Endometrial microvascular endothelial cells (primary cell): ENCODE measurements at regions not wholly inside any gene's neighbourhood (a gene's known extent, or its start where the extent isn't known, plus 50 kb on each side); places are given as distances from the start of the nearest gene placed in this dataset.
"Not testable (repeated sequence)": the region's sequence is repeated elsewhere in the genome, so short reads cannot be mapped to it uniquely, and the experiment has no call there.

Experiments used
- in situ Hi-C: cut with HindIII; loops from 2 replicates; pipeline ENCODE4 v1.10.0; 2017; ENCODE audit warnings: low sequenced_read_pairs, low pct_unique_long_range_greater_than_20kb; ENCODE audit errors: inconsistent ontology term

- in situ Hi-C loops: not testable (repeated sequence)
These were observed 910.5 kb downstream of the TLE4 start for GRCh38 chr9:80482251-80482650.

- in situ Hi-C loops: no loop called here
These were observed 895.9 kb downstream of the TLE4 start for GRCh38 chr9:80467632-80468031.

GRCh38 chr9:80465556-80465955 is 893.8 kb downstream of the TLE4 start:
- in situ Hi-C loops: no loop called here

GRCh38 chr9:80449513-80449912 is 877.7 kb downstream of the TLE4 start:
- in situ Hi-C loops: no loop called here

- in situ Hi-C loops: no loop called here
These were observed 877.2 kb downstream of the TLE4 start for GRCh38 chr9:80448996-80449395.

GRCh38 chr9:80447876-80448275 is 876.1 kb downstream of the TLE4 start:
- in situ Hi-C loops: no loop called here

GRCh38 chr9:80440724-80441123 is 869.0 kb downstream of the TLE4 start:
- in situ Hi-C loops: no loop called here

- in situ Hi-C loops: no loop called here
These were observed 866.1 kb downstream of the TLE4 start for GRCh38 chr9:80437825-80438224.

- in situ Hi-C loops: no loop called here
These were observed 865.4 kb downstream of the TLE4 start for GRCh38 chr9:80437091-80437640.

GRCh38 chr9:80435591-80435990 is 863.8 kb downstream of the TLE4 start:
- in situ Hi-C loops: no loop called here

GRCh38 chr9:80426992-80427391 is 855.2 kb downstream of the TLE4 start:
- in situ Hi-C loops: no loop called here

- in situ Hi-C loops: no loop called here
These were observed 845.5 kb downstream of the TLE4 start for GRCh38 chr9:80417211-80417773.

GRCh38 chr9:80410106-80410505 is 838.3 kb downstream of the TLE4 start:
- in situ Hi-C loops: no loop called here

GRCh38 chr9:80407220-80407619 is 835.5 kb downstream of the TLE4 start:
- in situ Hi-C loops: no loop called here

- in situ Hi-C loops: no loop called here
These were observed 829.5 kb downstream of the TLE4 start for GRCh38 chr9:80401243-80401642.

- in situ Hi-C loops: no loop called here
These were observed 829.0 kb downstream of the TLE4 start for GRCh38 chr9:80400624-80401230.

- in situ Hi-C loops: no loop called here
These were observed 827.8 kb downstream of the TLE4 start for GRCh38 chr9:80399606-80400005.

GRCh38 chr9:80387828-80388227 is 816.1 kb downstream of the TLE4 start:
- in situ Hi-C loops: no loop called here

GRCh38 chr9:80385246-80385645 is 813.5 kb downstream of the TLE4 start:
- in situ Hi-C loops: no loop called here

- in situ Hi-C loops: no loop called here
These were observed 811.6 kb downstream of the TLE4 start for GRCh38 chr9:80383331-80383730.
